H1 (cell line): ENCODE measurements at regions not wholly inside any gene's neighbourhood (a gene's known extent, or its start where the extent isn't known, plus 50 kb on each side); places are given as distances from the start of the nearest gene placed in this dataset.

Experiments used
- CTCF ChIA-PET: fragments of 300-600 bp; sonication (Branson Sonifier 250); formaldehyde crosslinking; loops from one replicate; lab custom pipeline; 2021; ENCODE audit not compliant: partially characterized antibody; lab: Charles Lee
- POLR2A ChIA-PET: fragments of 300-600 bp; sonication (Branson Sonifier 250); formaldehyde crosslinking; loops from one replicate; lab custom pipeline; 2021; ENCODE audit warnings: inconsistent platforms; ENCODE audit not compliant: partially characterized antibody; lab: Charles Lee
- DNase-seq, 2 experiments: peaks; one replicate each; pipeline versions ENCODE4 v3.0.0 to v3.0.0-alpha.2; 2010 to 2022; ENCODE audit warnings: low spot score in 2 of 2, low read depth in 1 of 2, mixed read lengths in 1 of 2
- FAIRE-seq: peaks from 2 replicates; lab custom pipeline; 2011; peaks lifted over from hg19 to GRCh38; lab: Jason Lieb, UNC
- H2AFZ ChIP-seq: 2 replicates; pipeline ENCODE4 v1.8.1; 2012; ENCODE audit warnings: low read length, inconsistent platforms
- H2AK5ac ChIP-seq: 2 replicates; pipeline ENCODE4 v1.6.1; 2013; ENCODE audit warnings: low read depth, low read length
- H2BK120ac ChIP-seq: replicated peaks from 2 replicates; pipeline ENCODE3; 2013; ENCODE audit warnings: low read depth, low read length, inconsistent platforms
- H2BK12ac ChIP-seq: 2 replicates; pipeline ENCODE4 v1.6.1; 2013; ENCODE audit warnings: low read depth, low read length
- H2BK15ac ChIP-seq: 2 replicates; pipeline ENCODE4 v1.6.1; 2013; ENCODE audit warnings: low read length
- H2BK20ac ChIP-seq: 2 replicates; pipeline ENCODE4 v1.6.1; 2013; ENCODE audit warnings: low read length
- H2BK5ac ChIP-seq: 2 replicates; pipeline ENCODE4 v1.6.1; 2013; ENCODE audit warnings: low read depth, low read length
- H3K14ac ChIP-seq: 2 replicates; pipeline ENCODE4 v1.6.1; 2013; ENCODE audit warnings: inconsistent platforms; ENCODE audit not compliant: insufficient read length
- H3K18ac ChIP-seq: 2 replicates; pipeline ENCODE4 v1.6.1; 2013; ENCODE audit warnings: low read length; ENCODE audit errors: extremely low read depth
- H3K23ac ChIP-seq: 2 replicates; pipeline ENCODE4 v1.6.1; 2013; ENCODE audit warnings: inconsistent platforms; ENCODE audit not compliant: insufficient read length
- H3K23me2 ChIP-seq: 2 replicates; pipeline ENCODE4 v1.6.1; 2013; ENCODE audit warnings: low read depth, low read length
- H3K27ac ChIP-seq: 2 replicates; pipeline ENCODE4 v1.6.1; 2011; ENCODE audit warnings: low read depth, low read length, inconsistent platforms
- H3K27me3 ChIP-seq, 4 experiments: replicated peaks in 1 of 4; 1 replicate in 1 of 4; 2 replicates in 3 of 4; pipeline versions ENCODE4 v1.6.1 to v1.8.1; 2011 to 2013; ENCODE audit warnings: low read length in 3 of 4, mild to moderate bottlenecking in 3 of 4, inconsistent platforms in 2 of 4, mixed read lengths in 2 of 4, moderate library complexity in 1 of 4; ENCODE audit not compliant: control insufficient read depth in 3 of 4, insufficient read depth in 3 of 4; ENCODE audit errors: extremely low read depth in 1 of 4
- H3K36me3 ChIP-seq, 4 experiments: 2 replicates each; pipeline versions ENCODE4 v1.6.1 to v1.8.1; 2011 to 2013; ENCODE audit warnings: mild to moderate bottlenecking in 4 of 4, low read length in 3 of 4, moderate library complexity in 2 of 4, control low read depth in 1 of 4, inconsistent platforms in 1 of 4; ENCODE audit not compliant: insufficient read depth in 4 of 4, control insufficient read depth in 2 of 4
- H3K4ac ChIP-seq: replicated peaks from 2 replicates; pipeline ENCODE3; 2013; ENCODE audit warnings: low read length, low read depth, mixed read lengths, inconsistent platforms; ENCODE audit not compliant: insufficient read length
- H3K4me1 ChIP-seq, 4 experiments: replicated peaks in 1 of 4; 1 replicate in 1 of 4; 2 replicates in 3 of 4; pipeline versions ENCODE4 v1.6.1 to v1.8.1; 2011 to 2013; ENCODE audit warnings: low read length in 3 of 4, inconsistent platforms in 2 of 4, mixed read lengths in 1 of 4; ENCODE audit not compliant: insufficient read depth in 4 of 4, control insufficient read depth in 3 of 4
- H3K4me2 ChIP-seq, 2 experiments: 2 replicates each; pipeline versions ENCODE4 v1.6.1 to v1.8.1; 2011 to 2013; ENCODE audit warnings: low read depth in 2 of 2, low read length in 2 of 2, control low read depth in 1 of 2, inconsistent platforms in 1 of 2, mild to moderate bottlenecking in 1 of 2; ENCODE audit not compliant: insufficient read depth in 1 of 2
- H3K4me3 ChIP-seq, 4 experiments: fragments of 200-600, 300-600 bp in 1 of 4; sonication (generic), shearing (Covaris generic), sonication (Bioruptor Twin) in 1 of 4; 2 replicates each; pipeline versions ENCODE4 v1.5.1 to v1.8.1; 2011 to 2016; ENCODE audit warnings: low read length in 4 of 4, low read depth in 3 of 4, control low read depth in 2 of 4, inconsistent platforms in 2 of 4, mild to moderate bottlenecking in 2 of 4, mixed read lengths in 1 of 4, moderate library complexity in 1 of 4; ENCODE audit not compliant: insufficient read depth in 2 of 4; ENCODE audit errors: extremely low read depth in 1 of 4
- H3K56ac ChIP-seq: replicated peaks from 2 replicates; pipeline ENCODE3; 2013; ENCODE audit warnings: low read depth, mild to moderate bottlenecking, mixed read lengths, low read length, inconsistent platforms; ENCODE audit not compliant: insufficient read length
- H3K79me1 ChIP-seq: 2 replicates; pipeline ENCODE4 v1.6.1; 2013; ENCODE audit warnings: low read depth, low read length, control low read depth
- H3K79me2 ChIP-seq, 2 experiments: 2 replicates each; pipeline versions ENCODE4 v1.6.1 to v1.8.1; 2012 to 2013; ENCODE audit warnings: low read length in 2 of 2, mild to moderate bottlenecking in 2 of 2, inconsistent platforms in 1 of 2; ENCODE audit not compliant: insufficient read depth in 2 of 2, control insufficient read depth in 1 of 2
- H3K9ac ChIP-seq, 4 experiments: replicated peaks in 1 of 4; 1 replicate in 1 of 4; 2 replicates in 3 of 4; pipeline versions ENCODE4 v1.6.1 to v1.8.1; 2011 to 2013; ENCODE audit warnings: low read depth in 3 of 4, low read length in 3 of 4, control low read depth in 2 of 4, mild to moderate bottlenecking in 2 of 4, moderate library complexity in 2 of 4, inconsistent platforms in 1 of 4; ENCODE audit errors: extremely low read depth in 1 of 4
- H3K9me3 ChIP-seq, 2 experiments: 2 replicates each; pipeline versions ENCODE4 v1.6.1 to v1.8.1; 2012 to 2013; ENCODE audit warnings: mild to moderate bottlenecking in 2 of 2, moderate library complexity in 2 of 2, control low read depth in 1 of 2, inconsistent platforms in 1 of 2, low read depth in 1 of 2, low read length in 1 of 2, mixed read lengths in 1 of 2; ENCODE audit not compliant: insufficient read depth in 2 of 2
- H4K20me1 ChIP-seq, 2 experiments: replicated peaks in 1 of 2; 2 replicates each; pipeline versions ENCODE3 to v1.8.1; 2011 to 2013; ENCODE audit warnings: inconsistent platforms in 2 of 2, low read length in 2 of 2, mild to moderate bottlenecking in 1 of 2; ENCODE audit not compliant: insufficient read depth in 2 of 2, control insufficient read depth in 1 of 2
- H4K5ac ChIP-seq: 2 replicates; pipeline ENCODE4 v1.6.1; 2013; ENCODE audit warnings: low read length, low read depth, mixed read lengths, inconsistent platforms; ENCODE audit not compliant: insufficient read length
- H4K8ac ChIP-seq: 2 replicates; pipeline ENCODE4 v1.8.0; 2013; ENCODE audit warnings: mild to moderate bottlenecking, moderate library complexity, low read length, inconsistent platforms; ENCODE audit not compliant: insufficient read depth; ENCODE audit errors: extremely low read depth
- H4K91ac ChIP-seq: replicated peaks from 2 replicates; pipeline ENCODE3; 2013; ENCODE audit warnings: low read length, mixed read lengths, inconsistent platforms; ENCODE audit not compliant: insufficient read length
- EZH2 ChIP-seq: fragments of 200-600 bp; sonication (generic); IDR thresholded peaks from 2 replicates; pipeline ENCODE4 v1.7.1; 2012; ENCODE audit warnings: low read depth, mild to moderate bottlenecking, moderate library complexity, low read length, inconsistent platforms; ENCODE audit not compliant: severe bottlenecking
- GABPA ChIP-seq: IDR thresholded peaks from 2 replicates; pipeline ENCODE4 v1.6.1; 2011; ENCODE audit warnings: mild to moderate bottlenecking, low read length, moderate library complexity, borderline replicate concordance; ENCODE audit not compliant: insufficient read depth
- HDAC2 ChIP-seq, 2 experiments: fragments of 300-600 bp in 1 of 2; sonication (generic) in 1 of 2; IDR thresholded peaks; 2 replicates each; pipeline ENCODE4 v1.6.1; 2011 to 2012; ENCODE audit warnings: low read depth in 2 of 2, low read length in 2 of 2, mild to moderate bottlenecking in 2 of 2, moderate library complexity in 2 of 2, borderline replicate concordance in 1 of 2, inconsistent platforms in 1 of 2
- KDM4A ChIP-seq: IDR thresholded peaks from one replicate; pipeline ENCODE4 v1.7.1; 2012; ENCODE audit warnings: low read depth, mild to moderate bottlenecking, moderate library complexity, low read length, inconsistent platforms; ENCODE audit not compliant: severe bottlenecking
- POLR2A ChIP-seq, 2 experiments: IDR thresholded peaks; 1 replicate in 1 of 2; 2 replicates in 1 of 2; pipeline ENCODE4 v1.6.1; 2011; ENCODE audit warnings: low read depth in 2 of 2, low read length in 2 of 2, mild to moderate bottlenecking in 2 of 2; ENCODE audit errors: control extremely low read depth in 1 of 2
- SAP30 ChIP-seq: fragments of 300-600 bp; sonication (generic); IDR thresholded peaks from 2 replicates; pipeline ENCODE4 v1.7.1; 2012; ENCODE audit warnings: low read length, moderate library complexity, mild to moderate bottlenecking, inconsistent platforms; ENCODE audit not compliant: insufficient read depth, insufficient replicate concordance
- SIRT6 ChIP-seq: IDR thresholded peaks from one replicate; pipeline ENCODE4 v1.7.1; 2012; ENCODE audit warnings: low read length, inconsistent platforms
- SIX5 ChIP-seq: IDR thresholded peaks from 2 replicates; pipeline ENCODE4 v1.6.1; 2011; ENCODE audit warnings: mild to moderate bottlenecking, low read depth, low read length
- SP2 ChIP-seq: IDR thresholded peaks from 2 replicates; pipeline ENCODE4 v1.6.1; 2012; ENCODE audit warnings: mild to moderate bottlenecking, low read length, inconsistent platforms
- SRF ChIP-seq: IDR thresholded peaks from 2 replicates; pipeline ENCODE4 v1.6.1; 2011; ENCODE audit warnings: mild to moderate bottlenecking, low read depth, low read length, moderate library complexity
- TAF1 ChIP-seq: IDR thresholded peaks from 2 replicates; pipeline ENCODE4 v1.6.1; 2011; ENCODE audit warnings: mild to moderate bottlenecking, low read depth, low read length
- WGBS, 2 experiments: shearing (Covaris generic) in 1 of 2; methylation state at CpG; one replicate each; pipeline versions ENCODE4 v1.1.6 to v1.1.7; 2013 to 2015; ENCODE audit warnings: low lambda C conversion rate in 2 of 2, mixed read lengths in 2 of 2, inconsistent platforms in 1 of 2, low coverage in 1 of 2, missing lambda C conversion rate in 1 of 2; ENCODE audit not compliant: insufficient replicate concordance in 2 of 2, insufficient coverage in 1 of 2, insufficient read length in 1 of 2; ENCODE audit errors: extremely low coverage in 1 of 2, missing lambda C conversion rate in 1 of 2; 5-methylcytosine and 5-hydroxymethylcytosine counted together

- CTCF ChIA-PET: no interaction called here
- Histone ChIP-seq H2AFZ (no peak overlapping the region), H3K4me1 (no peaks in the 10 kb centered on the region), H3K27ac (no peak overlapping the region), H2BK120ac (no peak overlapping the region), H3K23me2 (no peaks in the 10 kb centered on the region), H3K23ac (no peak overlapping the region), H3K4me2 (no peak overlapping the region), H3K36me3 (no peaks in the 10 kb centered on the region), H3K4ac (no peak overlapping the region), H3K27me3 (no peaks in the 10 kb centered on the region), H3K14ac (no peak overlapping the region), H3K9me3 (no peaks in the 10 kb centered on the region), H2BK5ac (no peak overlapping the region), H4K5ac (no peak overlapping the region), H3K4me3 (no peak overlapping the region), H2AK5ac (no peak overlapping the region), H4K91ac (no peak overlapping the region), H2BK20ac (no peak overlapping the region), H2BK12ac (no peak overlapping the region), H3K9ac (no peak overlapping the region), H2BK15ac (no peak overlapping the region), H3K56ac (no peak overlapping the region), H4K8ac (no peak overlapping the region), H3K79me1 (no peaks in the 10 kb centered on the region), H3K18ac (no peak overlapping the region), H4K20me1 (no peaks in the 10 kb centered on the region), H3K79me2 (no peaks in the 10 kb centered on the region)
- no peak for TF ChIP-seq EZH2
- no peak for TF ChIP-seq SAP30
- no peak for TF ChIP-seq SIRT6
- no peak for TF ChIP-seq SIX5
- no peak for TF ChIP-seq POLR2A (IDR thresholded peaks at IDR 0.05; ENCODE audit: control extremely low read depth in 1 of 2, low read depth in 2 of 2, low read length in 2 of 2)
- TF ChIP-seq GABPA: no peak
- TF ChIP-seq HDAC2 (IDR thresholded peaks at IDR 0.05; ENCODE audit: borderline replicate concordance in 1 of 2, low read depth in 2 of 2, low read length in 2 of 2): no peak
- TF ChIP-seq SRF: no peak
- TF ChIP-seq KDM4A: no peak
- no peak for TF ChIP-seq TAF1
- no peak for TF ChIP-seq SP2
- POLR2A ChIA-PET: no interaction called here
- FAIRE-seq (no peak), DNase-seq (no peak)
- WGBS, 2 experiments: 94% methylated on average over 1 of the region's 1 CpG; no CpG with 5 or more reads in 1 of the 2 experiments
These were observed 1470.3 kb upstream of the ACVR2A start for GRCh38 chr2:146374505-146374904.
